HL-60 (cell line): ENCODE measurements at regions not wholly inside any gene's neighbourhood (a gene's known extent, or its start where the extent isn't known, plus 50 kb on each side); places are given as distances from the start of the nearest gene placed in this dataset.

Experiments
- DNase-seq, 2 experiments: peaks; one replicate each; pipeline ENCODE4 v3.0.0-alpha.2; 2010 to 2020; ENCODE audit warnings: low read depth in 1 of 2, low spot score in 1 of 2
- H3K27ac ChIP-seq: fragments of 250-450 bp; sonication (Bioruptor Pico); replicated peaks from 2 replicates; pipeline ENCODE4 v1.5.1; 2020; ENCODE audit warnings: mild to moderate bottlenecking, moderate library complexity
- H3K27me3 ChIP-seq: fragments of 250-450 bp; sonication (Bioruptor Pico); 2 replicates; pipeline ENCODE4 v1.5.1; 2021; ENCODE audit warnings: mild to moderate bottlenecking, moderate library complexity; ENCODE audit not compliant: insufficient read depth, poor library complexity, severe bottlenecking
- H3K4me3 ChIP-seq: replicated peaks from 2 replicates; pipeline ENCODE4 v1.5.1; 2011; ENCODE audit warnings: mild to moderate bottlenecking, control low read depth, low read length; ENCODE audit not compliant: insufficient read depth
- GABPA ChIP-seq: IDR thresholded peaks from 2 replicates; pipeline ENCODE4 v1.6.1; 2012; ENCODE audit warnings: low read depth
- POLR2AphosphoS5 ChIP-seq: IDR thresholded peaks from 2 replicates; pipeline ENCODE4 v1.6.1; 2012; ENCODE audit warnings: low read depth
- SPI1 ChIP-seq: IDR thresholded peaks from 2 replicates; pipeline ENCODE4 v1.6.1; 2012; ENCODE audit warnings: low read depth, mild to moderate bottlenecking, borderline replicate concordance
- TF ChIP-seq, protein P1 (sequence below): IDR thresholded peaks from 2 replicates; pipeline ENCODE4 v1.6.1; 2012; ENCODE audit warnings: low read depth; ENCODE audit not compliant: insufficient replicate concordance
- TF ChIP-seq, protein P2 (sequence below): IDR thresholded peaks from one replicate; pipeline ENCODE4 v1.5.1; 2011; ENCODE audit warnings: low read length, control low read depth, inconsistent platforms; ENCODE audit not compliant: insufficient read depth

DNA sequence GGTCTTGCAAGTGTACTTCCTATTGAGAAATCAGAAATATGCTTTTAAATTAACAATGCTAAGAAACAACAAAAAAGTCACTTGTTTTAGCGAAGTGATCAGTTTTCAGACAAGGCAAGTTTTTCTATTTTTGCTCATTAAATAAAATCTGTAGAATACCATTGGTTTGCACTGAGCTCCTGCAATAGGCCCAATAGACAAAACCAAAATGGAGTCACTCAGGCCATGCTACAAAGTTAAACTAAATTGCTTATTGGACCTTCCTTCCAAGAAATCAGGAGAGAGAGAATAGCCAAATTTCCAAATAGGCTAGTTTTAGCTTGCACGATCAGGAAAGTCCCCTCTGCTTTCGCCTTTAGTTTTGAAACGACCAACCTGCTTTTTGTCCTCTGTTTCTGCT, 73.4 kb upstream of the SLC13A1 start:
- Histone ChIP-seq H3K27me3 (no peaks in the 10 kb centered on the region), H3K4me3 (no peak overlapping the region), H3K27ac (no peak overlapping the region)
- TF ChIP-seq, protein P1, sequence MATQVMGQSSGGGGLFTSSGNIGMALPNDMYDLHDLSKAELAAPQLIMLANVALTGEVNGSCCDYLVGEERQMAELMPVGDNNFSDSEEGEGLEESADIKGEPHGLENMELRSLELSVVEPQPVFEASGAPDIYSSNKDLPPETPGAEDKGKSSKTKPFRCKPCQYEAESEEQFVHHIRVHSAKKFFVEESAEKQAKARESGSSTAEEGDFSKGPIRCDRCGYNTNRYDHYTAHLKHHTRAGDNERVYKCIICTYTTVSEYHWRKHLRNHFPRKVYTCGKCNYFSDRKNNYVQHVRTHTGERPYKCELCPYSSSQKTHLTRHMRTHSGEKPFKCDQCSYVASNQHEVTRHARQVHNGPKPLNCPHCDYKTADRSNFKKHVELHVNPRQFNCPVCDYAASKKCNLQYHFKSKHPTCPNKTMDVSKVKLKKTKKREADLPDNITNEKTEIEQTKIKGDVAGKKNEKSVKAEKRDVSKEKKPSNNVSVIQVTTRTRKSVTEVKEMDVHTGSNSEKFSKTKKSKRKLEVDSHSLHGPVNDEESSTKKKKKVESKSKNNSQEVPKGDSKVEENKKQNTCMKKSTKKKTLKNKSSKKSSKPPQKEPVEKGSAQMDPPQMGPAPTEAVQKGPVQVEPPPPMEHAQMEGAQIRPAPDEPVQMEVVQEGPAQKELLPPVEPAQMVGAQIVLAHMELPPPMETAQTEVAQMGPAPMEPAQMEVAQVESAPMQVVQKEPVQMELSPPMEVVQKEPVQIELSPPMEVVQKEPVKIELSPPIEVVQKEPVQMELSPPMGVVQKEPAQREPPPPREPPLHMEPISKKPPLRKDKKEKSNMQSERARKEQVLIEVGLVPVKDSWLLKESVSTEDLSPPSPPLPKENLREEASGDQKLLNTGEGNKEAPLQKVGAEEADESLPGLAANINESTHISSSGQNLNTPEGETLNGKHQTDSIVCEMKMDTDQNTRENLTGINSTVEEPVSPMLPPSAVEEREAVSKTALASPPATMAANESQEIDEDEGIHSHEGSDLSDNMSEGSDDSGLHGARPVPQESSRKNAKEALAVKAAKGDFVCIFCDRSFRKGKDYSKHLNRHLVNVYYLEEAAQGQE: no peak
- TF ChIP-seq, protein P2, sequence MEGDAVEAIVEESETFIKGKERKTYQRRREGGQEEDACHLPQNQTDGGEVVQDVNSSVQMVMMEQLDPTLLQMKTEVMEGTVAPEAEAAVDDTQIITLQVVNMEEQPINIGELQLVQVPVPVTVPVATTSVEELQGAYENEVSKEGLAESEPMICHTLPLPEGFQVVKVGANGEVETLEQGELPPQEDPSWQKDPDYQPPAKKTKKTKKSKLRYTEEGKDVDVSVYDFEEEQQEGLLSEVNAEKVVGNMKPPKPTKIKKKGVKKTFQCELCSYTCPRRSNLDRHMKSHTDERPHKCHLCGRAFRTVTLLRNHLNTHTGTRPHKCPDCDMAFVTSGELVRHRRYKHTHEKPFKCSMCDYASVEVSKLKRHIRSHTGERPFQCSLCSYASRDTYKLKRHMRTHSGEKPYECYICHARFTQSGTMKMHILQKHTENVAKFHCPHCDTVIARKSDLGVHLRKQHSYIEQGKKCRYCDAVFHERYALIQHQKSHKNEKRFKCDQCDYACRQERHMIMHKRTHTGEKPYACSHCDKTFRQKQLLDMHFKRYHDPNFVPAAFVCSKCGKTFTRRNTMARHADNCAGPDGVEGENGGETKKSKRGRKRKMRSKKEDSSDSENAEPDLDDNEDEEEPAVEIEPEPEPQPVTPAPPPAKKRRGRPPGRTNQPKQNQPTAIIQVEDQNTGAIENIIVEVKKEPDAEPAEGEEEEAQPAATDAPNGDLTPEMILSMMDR: no peak
- TF ChIP-seq POLR2AphosphoS5 (no peak), SPI1 (no peak), GABPA (no peak)
- DNase-seq: no peak

DNA sequence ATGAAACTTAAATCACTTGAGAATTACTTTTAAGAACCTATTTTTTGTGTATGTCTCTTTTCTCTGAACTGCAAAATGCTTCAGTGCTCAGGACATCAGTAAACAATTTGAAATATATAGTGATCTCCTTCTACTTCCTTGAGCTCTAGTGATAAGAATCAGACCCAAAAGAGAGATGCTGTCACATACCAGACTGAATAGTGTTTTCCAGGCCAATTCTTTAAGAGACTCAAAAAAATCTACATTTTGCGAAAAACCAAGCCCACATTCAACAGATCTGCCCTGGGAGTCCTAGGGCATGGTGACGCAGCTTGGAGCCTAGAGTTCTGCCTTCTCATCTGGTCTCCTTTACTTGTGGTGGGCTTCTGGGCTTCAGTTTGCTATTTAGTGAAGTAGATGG, 72.1 kb upstream of the SLC13A1 start:
- no peaks in the 10 kb centered on the region for H3K27me3 ChIP-seq
- no peak for DNase-seq
- H3K4me3 ChIP-seq: no peak overlapping the region
- TF ChIP-seq, protein P1: no peak
- TF ChIP-seq SPI1 (no peak), GABPA (no peak), POLR2AphosphoS5 (no peak)
- TF ChIP-seq, protein P2: no peak
- no peak overlapping the region for H3K27ac ChIP-seq

DNA sequence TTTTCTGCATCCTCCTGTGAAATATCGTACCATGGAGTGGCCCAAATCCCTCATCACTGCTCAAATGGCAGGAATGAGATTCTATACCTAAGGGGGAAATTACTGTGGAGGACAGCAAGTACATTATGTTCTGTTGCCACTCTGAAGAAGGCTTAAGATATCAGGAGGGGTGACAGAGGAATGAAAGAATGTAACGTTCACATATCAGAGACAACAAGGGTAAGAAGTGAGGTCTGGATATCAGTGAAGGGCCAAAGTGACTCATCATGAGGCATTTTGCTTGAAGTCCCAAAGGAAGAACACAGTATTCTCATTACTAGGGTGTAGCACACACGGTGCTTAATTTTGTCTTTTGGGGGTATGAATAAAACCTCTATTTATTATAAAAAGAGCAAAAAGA, 71.5 kb upstream of the SLC13A1 start:
- no peak for DNase-seq
- no peak overlapping the region for H3K4me3 ChIP-seq

More for the DNA sequence above, 71.5 kb upstream of the SLC13A1 start:
- TF ChIP-seq SPI1 (no peak), GABPA (no peak), POLR2AphosphoS5 (no peak)
- TF ChIP-seq, protein P2: no peak
- TF ChIP-seq, protein P1: no peak
- Histone ChIP-seq H3K27ac (no peak overlapping the region), H3K27me3 (no peaks in the 10 kb centered on the region)
